ENCODE measurements at regions not wholly inside any gene's neighbourhood (a gene's known extent, or its start where the extent isn't known, plus 50 kb on each side); places are given as distances from the start of the nearest gene placed in this dataset.

- H3K4me1 Mint-ChIP-seq (ENCODE audit: low read depth, unreplicated experiment) = no peaks in the 10 kb centered on the region
- no peak for DNase-seq
- TF ChIP-seq CTCF (IDR thresholded peaks at IDR 0.05; ENCODE audit: unreplicated experiment) = no peak
- H3K27me3 Mint-ChIP-seq (ENCODE audit: unreplicated experiment) = no peaks in the 10 kb centered on the region
- H3K36me3 Mint-ChIP-seq (ENCODE audit: insufficient read depth, unreplicated experiment) = no peaks in the 10 kb centered on the region
- peaks cover 3% of the 10 kb centered on the region for H3K9me3 Mint-ChIP-seq (ENCODE audit: low read depth, unreplicated experiment)
- H3K27ac Mint-ChIP-seq (ENCODE audit: unreplicated experiment) = no peak overlapping the region
- intact Hi-C loops (cut with micrococcal nuclease; ENCODE audit: unreplicated experiment) = no loop called here
- CTCF ChIA-PET = no interaction called here
- BruUV-seq (replicated peaks) = no TSS peak
- H3K4me3 Mint-ChIP-seq (ENCODE audit: low read depth, unreplicated experiment) = no peak overlapping the region
Observed at GRCh38 chr13:109853153-109853552, 66.8 kb upstream of the IRS2 start.

GRCh38 chr13:109846185-109846584, 59.8 kb upstream of the IRS2 start:
- Mint-ChIP-seq H3K27ac (ENCODE audit: unreplicated experiment) (no peak overlapping the region), H3K4me1 (ENCODE audit: low read depth, unreplicated experiment) (peaks cover 8% of the 10 kb centered on the region), H3K36me3 (ENCODE audit: insufficient read depth, unreplicated experiment) (no peaks in the 10 kb centered on the region), H3K4me3 (ENCODE audit: low read depth, unreplicated experiment) (no peak overlapping the region), H3K27me3 (ENCODE audit: unreplicated experiment) (no peaks in the 10 kb centered on the region), H3K9me3 (ENCODE audit: low read depth, unreplicated experiment) (peaks cover 3% of the 10 kb centered on the region)
- no peak for DNase-seq
- CTCF ChIA-PET = no interaction called here
- no peak for TF ChIP-seq CTCF (IDR thresholded peaks at IDR 0.05; ENCODE audit: unreplicated experiment)
- intact Hi-C loops (cut with micrococcal nuclease; ENCODE audit: unreplicated experiment) = no loop called here
- BruUV-seq (replicated peaks) = no TSS peak

GRCh38 chr13:109844396-109844795, 58.0 kb upstream of the IRS2 start:
- BruUV-seq (replicated peaks) = no TSS peak
- Mint-ChIP-seq H3K36me3 (ENCODE audit: insufficient read depth, unreplicated experiment) (no peaks in the 10 kb centered on the region), H3K27me3 (ENCODE audit: unreplicated experiment) (no peaks in the 10 kb centered on the region), H3K4me1 (ENCODE audit: low read depth, unreplicated experiment) (peaks cover 18% of the 10 kb centered on the region), H3K4me3 (ENCODE audit: low read depth, unreplicated experiment) (no peak overlapping the region), H3K9me3 (ENCODE audit: low read depth, unreplicated experiment) (peaks cover 3% of the 10 kb centered on the region), H3K27ac (ENCODE audit: unreplicated experiment) (no peak overlapping the region)
- intact Hi-C loops (cut with micrococcal nuclease; ENCODE audit: unreplicated experiment) = no loop called here
- no peak for DNase-seq
- no peak for TF ChIP-seq CTCF (IDR thresholded peaks at IDR 0.05; ENCODE audit: unreplicated experiment)
- CTCF ChIA-PET = no interaction called here

GRCh38 chr13:109843695-109844094, 57.3 kb upstream of the IRS2 start:
- peaks cover 18% of the 10 kb centered on the region for H3K4me1 Mint-ChIP-seq (ENCODE audit: low read depth, unreplicated experiment)
- CTCF ChIA-PET = no interaction called here
- no peaks in the 10 kb centered on the region for H3K27me3 Mint-ChIP-seq (ENCODE audit: unreplicated experiment)
- TF ChIP-seq CTCF (IDR thresholded peaks at IDR 0.05; ENCODE audit: unreplicated experiment) = no peak
- intact Hi-C loops (cut with micrococcal nuclease; ENCODE audit: unreplicated experiment) = no loop called here
- H3K4me3 Mint-ChIP-seq (ENCODE audit: low read depth, unreplicated experiment) = no peak overlapping the region
- H3K27ac Mint-ChIP-seq (ENCODE audit: unreplicated experiment) = no peak overlapping the region
- no TSS peak for BruUV-seq (replicated peaks)
- no peak for DNase-seq
- no peaks in the 10 kb centered on the region for H3K9me3 Mint-ChIP-seq (ENCODE audit: low read depth, unreplicated experiment)
- H3K36me3 Mint-ChIP-seq (ENCODE audit: insufficient read depth, unreplicated experiment) = no peaks in the 10 kb centered on the region

Data from Calu3 (cell line).